ENCODE measurements at regions not wholly inside any gene's neighbourhood (a gene's known extent, or its start where the extent isn't known, plus 50 kb on each side); places are given as distances from the start of the nearest gene placed in this dataset.
"Not testable (repeated sequence)": the region's sequence is repeated elsewhere in the genome, so short reads cannot be mapped to it uniquely, and the experiment has no call there.

DNA sequence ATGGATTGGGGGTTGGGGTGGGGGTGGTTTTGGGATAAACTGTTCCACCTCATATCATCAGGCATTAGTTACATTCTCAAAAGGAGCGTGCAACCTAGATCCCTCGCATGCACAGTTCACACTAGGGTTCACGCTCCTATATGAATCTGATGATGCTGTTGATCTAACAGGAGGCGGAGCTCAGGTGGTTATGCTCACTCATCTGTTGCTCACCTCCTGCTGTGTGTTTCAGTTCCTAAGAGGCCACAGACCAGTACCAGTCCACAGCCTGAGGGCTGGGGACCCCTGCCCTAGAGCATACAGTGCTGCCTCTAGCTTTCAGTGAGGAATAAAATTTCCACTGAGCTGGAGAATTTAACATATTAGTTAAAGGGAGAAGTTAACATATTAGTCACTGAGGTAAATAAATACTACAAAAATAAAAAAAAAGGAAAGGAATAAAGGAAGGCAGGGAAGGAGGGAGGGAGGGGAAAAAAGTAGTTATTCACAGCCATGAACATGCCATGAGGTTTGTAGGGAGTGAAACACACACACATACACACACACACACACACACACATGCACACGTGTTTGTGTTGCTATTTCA, 612.7 kb upstream of the TBX3 start:
- no peak for DNase-seq

DNA sequence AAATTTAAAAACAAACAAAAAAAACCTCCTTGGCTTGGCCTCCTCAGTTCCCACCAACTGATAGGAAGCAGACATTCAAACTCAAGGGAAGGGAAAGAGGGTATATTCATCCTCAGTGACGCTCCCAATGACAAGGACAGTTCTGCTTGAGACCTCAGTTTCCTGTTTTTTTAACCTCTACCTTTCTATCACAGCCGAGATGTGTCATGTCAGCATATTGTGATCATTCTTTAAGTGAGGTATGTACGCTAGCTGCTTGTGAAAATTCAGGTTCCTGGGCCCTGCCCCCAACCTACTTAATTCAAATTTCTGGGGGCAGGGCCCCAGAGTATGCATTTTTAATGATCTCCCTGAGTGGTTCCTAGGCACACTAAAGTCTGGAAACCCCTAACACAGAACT, 611.9 kb upstream of the TBX3 start:
- DNase-seq, result no peak

DNA sequence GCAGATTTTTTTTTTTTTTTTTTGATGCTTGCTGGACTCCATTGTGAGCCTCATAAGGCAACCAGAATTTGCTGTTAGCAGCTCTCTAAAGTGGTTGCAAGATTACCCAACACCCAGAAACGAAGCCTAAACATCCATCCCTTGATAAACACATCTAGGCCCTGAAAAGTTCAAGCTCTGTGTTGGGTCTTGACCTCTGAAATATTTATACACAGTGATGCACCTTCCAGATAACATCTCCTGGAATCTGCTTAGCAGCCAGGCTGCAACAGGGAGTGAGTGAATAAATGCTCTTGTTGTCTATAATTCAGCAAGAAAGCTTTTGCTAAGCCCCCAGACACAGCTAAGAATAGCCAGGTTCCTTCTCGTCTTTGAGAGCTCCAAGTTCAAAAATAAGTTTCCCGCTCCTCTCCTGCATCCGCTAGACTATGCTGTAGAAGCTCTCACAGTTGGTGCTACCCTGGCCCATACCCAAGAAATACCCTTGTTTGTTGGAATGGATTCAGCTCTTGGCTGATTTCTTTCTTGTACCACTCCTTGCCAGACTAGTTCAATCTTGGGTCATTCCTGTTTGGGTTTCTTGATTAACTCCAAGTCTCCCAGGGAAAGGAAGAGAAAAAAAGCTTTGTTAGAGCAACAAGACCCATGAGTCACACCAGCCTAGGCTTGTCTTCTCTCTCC, 610.6 kb upstream of the TBX3 start:
- no peak for DNase-seq

DNA sequence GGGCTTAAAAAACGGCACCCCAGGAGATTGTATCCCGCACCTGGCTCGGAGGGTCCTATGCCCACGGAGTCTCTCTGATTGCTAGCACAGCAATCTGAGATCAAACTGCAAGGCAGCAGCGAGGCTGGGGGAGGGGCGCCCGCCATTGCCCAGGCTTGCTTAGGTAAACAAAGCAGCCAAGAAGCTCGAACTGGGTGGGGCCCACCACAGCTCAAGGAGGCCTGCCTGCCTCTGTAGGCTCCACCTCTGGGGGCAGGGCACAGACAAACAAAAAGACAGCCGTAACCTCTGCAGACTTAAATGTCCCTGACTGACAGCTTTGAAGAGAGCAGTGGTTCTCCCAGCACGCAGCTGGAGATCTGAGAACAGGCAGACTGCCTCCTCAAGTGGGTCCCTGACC, 601.5 kb upstream of the TBX3 start:
- DNase-seq, result not testable (repeated sequence)

DNA sequence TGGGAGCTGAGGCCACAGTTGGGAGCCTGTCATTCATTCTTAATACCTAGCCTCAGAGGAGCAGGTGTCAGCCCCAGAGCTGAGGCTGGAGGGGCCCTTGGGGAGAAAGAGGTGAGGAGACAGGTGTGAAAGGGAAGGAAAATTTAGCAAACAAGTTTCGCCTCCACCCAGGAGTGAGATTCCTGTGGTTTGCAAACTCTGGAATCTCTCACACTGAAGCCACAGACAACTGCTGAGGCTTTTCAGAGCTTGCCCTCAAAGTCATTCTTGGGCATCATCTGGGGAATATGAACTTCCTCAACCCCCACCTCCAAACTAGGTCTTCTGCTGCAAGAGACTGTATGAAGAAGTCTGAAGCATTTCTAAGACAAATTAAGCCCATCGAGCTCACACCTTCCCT, 589.5 kb upstream of the TBX3 start:
- no peak for DNase-seq

GRCh38 chr12:115268451-115268850, 584.5 kb upstream of the TBX3 start:
- no peak for DNase-seq

- no peak for DNase-seq
Measured at GRCh38 chr12:115267891-115268290, 583.9 kb upstream of the TBX3 start.

DNA sequence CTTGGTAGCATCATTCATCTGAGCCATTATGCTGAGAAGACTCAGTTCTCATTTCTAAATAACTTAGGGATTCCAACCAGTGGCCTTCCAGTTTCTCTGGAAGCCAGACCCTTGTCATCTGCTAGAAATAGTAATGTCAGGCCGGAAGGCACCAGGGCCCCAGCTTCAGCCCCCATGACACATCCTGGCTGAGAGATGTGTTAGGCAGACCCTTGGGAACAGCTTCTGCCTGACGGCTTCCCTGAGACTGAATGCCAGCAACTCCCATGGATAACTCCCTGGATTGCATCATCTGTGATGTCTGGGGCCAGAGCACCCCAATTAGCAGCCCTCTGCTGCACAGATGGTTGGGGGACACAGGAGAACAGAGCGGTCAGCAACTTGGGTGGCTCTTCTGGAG, 583.5 kb upstream of the TBX3 start:
- DNase-seq, result no peak

- DNase-seq, result no peak
Measured at GRCh38 chr12:115264605-115265004, 580.6 kb upstream of the TBX3 start.

GRCh38 chr12:115261691-115262398, 577.9 kb upstream of the TBX3 start:
- no peak for DNase-seq

DNA sequence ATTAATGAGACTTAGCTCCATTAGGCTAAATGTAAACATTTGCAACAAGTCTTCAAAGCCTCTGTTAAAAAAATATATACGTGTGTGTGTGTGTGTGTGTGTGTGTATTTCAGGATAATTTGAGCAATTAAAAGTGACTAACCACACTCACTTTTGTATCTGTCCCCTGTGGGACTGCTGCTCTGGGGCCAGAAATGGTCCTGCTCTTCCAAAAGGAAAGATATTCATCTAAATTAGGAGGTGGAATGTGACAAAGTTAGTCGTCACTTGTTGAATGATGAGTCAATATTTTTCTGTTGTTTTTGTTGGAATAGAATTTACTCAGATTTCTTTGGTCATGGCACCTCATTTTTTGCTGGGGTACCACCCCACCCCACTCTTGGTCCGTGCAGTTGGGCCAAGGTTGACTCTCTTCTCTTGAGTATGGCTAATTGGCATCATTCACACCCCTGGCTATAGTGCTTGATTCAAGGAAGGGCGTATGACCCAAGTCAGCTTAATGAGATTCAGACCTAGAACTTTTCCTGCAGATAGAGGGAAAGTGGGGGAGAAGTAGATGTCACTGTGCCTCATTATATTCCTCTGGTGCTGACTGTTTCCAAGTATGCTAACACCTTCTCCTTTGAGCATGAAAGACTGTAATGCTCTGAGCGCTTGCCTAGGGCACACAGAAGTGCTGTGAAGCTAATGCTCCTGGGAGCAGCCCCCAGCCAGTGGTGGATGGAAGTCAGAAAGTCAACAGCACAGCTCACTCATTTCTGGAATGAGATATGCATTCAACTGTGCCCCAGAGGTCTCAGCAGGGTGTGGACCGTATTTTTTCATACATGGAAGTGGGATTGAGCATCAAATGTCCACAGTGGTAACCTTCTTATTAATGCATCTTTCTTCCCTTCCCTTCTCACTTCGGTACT, 577.0 kb upstream of the TBX3 start:
- no peak for DNase-seq

DNA sequence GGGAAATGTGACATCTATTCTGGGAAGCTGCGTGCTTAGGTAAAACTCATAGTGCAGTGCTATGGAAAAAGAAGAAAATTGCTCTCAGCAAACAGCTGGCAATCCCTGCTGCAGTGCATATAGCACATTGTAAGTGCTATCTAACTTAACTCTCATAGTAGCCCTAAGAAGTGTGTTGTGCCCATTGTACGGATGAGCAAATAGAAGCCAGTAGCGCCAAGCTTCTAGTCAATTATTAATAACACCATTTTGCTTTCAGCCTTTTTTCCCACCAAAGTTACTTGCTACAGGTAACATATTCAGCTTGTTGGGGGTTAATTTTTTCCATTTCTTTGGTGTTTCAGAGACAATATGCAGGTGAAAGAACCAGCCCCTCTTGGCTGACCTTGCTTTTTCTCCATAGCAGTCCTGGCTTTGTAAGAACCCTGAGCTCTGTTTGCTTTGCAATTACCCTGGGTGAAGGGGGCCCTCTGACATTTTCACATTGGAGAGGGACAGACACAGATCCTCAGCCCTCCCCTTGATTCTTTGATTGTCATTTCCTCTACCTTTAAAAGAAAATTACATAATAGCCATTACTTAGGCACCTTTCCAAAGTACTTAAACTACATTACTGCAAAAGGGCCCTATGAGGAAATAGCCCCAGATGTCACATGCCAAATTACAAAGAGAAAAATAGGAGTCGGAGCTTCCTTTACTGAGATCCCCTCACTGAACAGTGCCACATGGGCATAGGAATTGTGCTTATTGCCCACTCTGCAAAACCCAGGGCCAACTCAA, 576.2 kb upstream of the TBX3 start:
- DNase-seq, result no peak

DNA sequence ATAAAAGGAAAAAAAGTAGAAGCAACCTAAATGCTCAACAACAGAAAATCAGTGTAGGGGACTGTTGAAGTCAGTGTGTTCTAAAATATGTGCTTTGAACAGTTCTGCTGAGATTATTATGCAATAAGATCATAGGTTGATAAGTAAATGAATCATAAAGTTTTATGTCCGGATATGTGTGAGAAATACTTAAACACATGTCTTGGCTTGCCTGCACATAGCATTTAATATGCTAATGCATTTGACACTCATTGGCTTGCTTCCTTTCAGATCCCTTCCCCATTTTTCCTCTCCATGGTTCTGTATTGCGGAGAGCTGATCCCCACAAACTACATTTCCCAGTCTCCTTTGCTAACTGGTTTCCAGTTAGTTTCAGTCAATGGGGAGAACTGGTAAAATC, 573.8 kb upstream of the TBX3 start:
- no peak for DNase-seq

- DNase-seq, result no peak
Measured at GRCh38 chr12:115255962-115256361, 572.0 kb upstream of the TBX3 start.

- DNase-seq, result no peak
Measured at GRCh38 chr12:115255257-115255656, 571.3 kb upstream of the TBX3 start.

GRCh38 chr12:115253049-115253448, 569.1 kb upstream of the TBX3 start:
- DNase-seq, result no peak

- DNase-seq, result no peak
Measured at GRCh38 chr12:115251727-115252126, 567.8 kb upstream of the TBX3 start.

DNA sequence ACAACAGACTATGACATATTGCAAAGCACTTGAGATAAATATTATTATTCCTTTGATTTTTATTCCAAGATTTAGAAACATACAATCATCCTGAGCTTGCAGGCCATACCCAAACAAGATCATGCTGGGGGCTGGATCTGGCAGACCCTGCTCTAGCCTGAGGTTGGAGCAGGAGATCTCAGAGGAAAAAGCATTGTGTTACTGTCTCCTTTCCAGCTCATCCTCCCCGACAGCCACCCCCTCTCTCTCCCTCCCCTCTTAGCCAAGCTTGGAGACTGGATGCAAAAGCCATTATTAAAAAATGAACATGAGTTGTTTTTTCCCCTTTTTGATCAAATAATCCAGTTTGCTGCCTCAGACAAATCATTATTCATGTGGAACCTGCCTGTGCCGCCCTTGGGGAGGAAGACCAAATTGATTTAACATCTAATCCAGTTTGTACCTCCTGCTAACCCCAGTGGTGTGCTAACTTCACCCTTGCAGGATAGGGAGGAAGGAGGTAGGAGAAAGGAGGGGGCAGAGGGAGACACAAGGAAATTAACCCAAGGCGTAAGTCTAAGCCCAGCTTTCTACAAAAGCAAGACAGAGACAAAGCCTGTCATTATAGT, 565.8 kb upstream of the TBX3 start:
- DNase-seq, result no peak

DNA sequence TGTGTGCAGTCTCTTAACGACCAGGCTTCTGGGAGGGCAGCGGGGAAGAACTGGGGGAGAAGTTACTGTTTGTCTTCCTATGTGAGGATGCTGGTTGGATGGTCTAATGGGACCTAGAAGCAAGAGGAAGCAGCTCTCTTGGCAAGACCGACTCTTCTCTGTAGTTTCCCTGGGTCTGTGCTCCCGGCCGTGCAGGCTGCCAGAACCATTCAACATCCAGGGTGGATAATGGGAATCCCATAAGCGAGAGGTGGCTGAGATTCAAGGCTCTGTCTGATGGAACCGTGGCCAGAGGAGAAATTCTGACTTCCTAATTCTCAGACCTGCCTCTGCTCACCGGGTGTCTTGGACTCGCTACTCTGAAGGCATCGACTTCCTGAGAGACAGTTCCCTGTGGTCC, 561.0 kb upstream of the TBX3 start:
- no peak for DNase-seq

DNA sequence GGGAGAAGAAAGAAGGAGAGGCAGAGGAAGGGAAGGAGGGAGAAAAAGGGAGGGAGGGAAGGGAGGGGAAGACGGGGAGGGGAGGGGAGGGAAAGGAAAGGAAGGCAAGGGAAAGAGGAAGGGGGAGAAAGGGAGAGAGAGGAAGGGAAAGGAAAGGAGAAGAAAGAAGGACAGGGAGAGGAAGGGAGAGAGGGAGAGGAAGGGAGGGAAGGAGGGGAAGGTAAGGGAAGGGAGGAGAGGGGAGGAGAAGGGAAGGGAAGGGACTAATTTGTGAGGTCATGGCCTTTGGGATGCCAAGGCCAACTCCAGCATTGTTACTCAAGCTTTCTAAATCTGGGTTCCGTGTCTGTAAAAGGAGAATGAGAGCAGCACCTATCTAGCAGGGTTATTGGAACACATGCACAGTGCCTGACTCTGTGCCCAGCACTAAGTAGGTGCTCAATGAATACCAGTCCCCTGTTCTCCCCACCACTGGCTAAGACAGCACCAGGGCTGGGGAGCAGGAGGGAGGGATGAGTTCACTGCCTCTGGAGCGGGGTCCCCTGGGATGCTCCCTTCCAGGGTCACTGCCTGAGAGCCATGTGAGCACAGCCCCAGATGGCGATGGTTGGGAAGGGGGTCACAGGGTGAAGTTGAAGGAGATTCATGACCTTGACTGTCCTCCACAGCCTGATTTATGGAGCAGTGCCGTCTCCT, 560.1 kb upstream of the TBX3 start:
- no peak for DNase-seq

GRCh38 chr12:115240251-115240650, 556.3 kb upstream of the TBX3 start:
- no peak for DNase-seq

- no peak for DNase-seq
Measured at GRCh38 chr12:115235880-115236279, 551.9 kb upstream of the TBX3 start.
